ENCODE measurements at regions not wholly inside any gene's neighbourhood (a gene's known extent, or its start where the extent isn't known, plus 50 kb on each side); places are given as distances from the start of the nearest gene placed in this dataset.

- H3K4me3 ChIP-seq (ENCODE audit: low read length) = no peak overlapping the region
- peaks cover 7% of the 10 kb centered on the region for H3K9me3 ChIP-seq (ENCODE audit: low read length)
- H3K27me3 ChIP-seq (ENCODE audit: insufficient read depth, low read length) = no peaks in the 10 kb centered on the region
- H3K4me1 ChIP-seq (ENCODE audit: insufficient read depth, low read length) = no peaks in the 10 kb centered on the region
- no peak overlapping the region for H2AFZ ChIP-seq (ENCODE audit: low read depth, low read length)
- H3K36me3 ChIP-seq (ENCODE audit: insufficient read depth, low read length) = no peaks in the 10 kb centered on the region
Measured at GRCh38 chr2:8515864-8516533, 165.9 kb upstream of the ID2 start.

- H3K27me3 ChIP-seq (ENCODE audit: insufficient read depth, low read length) = no peaks in the 10 kb centered on the region
- no peaks in the 10 kb centered on the region for H3K4me1 ChIP-seq (ENCODE audit: insufficient read depth, low read length)
- no peaks in the 10 kb centered on the region for H3K36me3 ChIP-seq (ENCODE audit: insufficient read depth, low read length)
Measured at GRCh38 chr2:8517850-8518498, 163.9 kb upstream of the ID2 start.

GRCh38 chr2:8518979-8519668, 162.7 kb upstream of the ID2 start:
- no peaks in the 10 kb centered on the region for H3K36me3 ChIP-seq (ENCODE audit: insufficient read depth, low read length)
- peaks cover 4% of the 10 kb centered on the region for H3K9me3 ChIP-seq (ENCODE audit: low read length)
- no peak overlapping the region for H3K4me3 ChIP-seq (ENCODE audit: low read length)
- no peaks in the 10 kb centered on the region for H3K4me1 ChIP-seq (ENCODE audit: insufficient read depth, low read length)
- no peak overlapping the region for H2AFZ ChIP-seq (ENCODE audit: low read depth, low read length)
- no peaks in the 10 kb centered on the region for H3K27me3 ChIP-seq (ENCODE audit: insufficient read depth, low read length)

More at GRCh38 chr2:8517850-8518498, 163.9 kb upstream of the ID2 start:
- no peak overlapping the region for H3K4me3 ChIP-seq (ENCODE audit: low read length)
- no peak overlapping the region for H2AFZ ChIP-seq (ENCODE audit: low read depth, low read length)
- H3K9me3 ChIP-seq (ENCODE audit: low read length) = peaks cover 7% of the 10 kb centered on the region

- Histone ChIP-seq H3K4me1 (ENCODE audit: insufficient read depth, low read length) (no peaks in the 10 kb centered on the region), H3K27me3 (ENCODE audit: insufficient read depth, low read length) (no peaks in the 10 kb centered on the region), H3K9me3 (ENCODE audit: low read length) (no peaks in the 10 kb centered on the region), H2AFZ (ENCODE audit: low read depth, low read length) (no peak overlapping the region), H3K4me3 (ENCODE audit: low read length) (no peak overlapping the region), H3K36me3 (ENCODE audit: insufficient read depth, low read length) (no peaks in the 10 kb centered on the region)
Measured at GRCh38 chr2:8520791-8521344, 161.0 kb upstream of the ID2 start.

GRCh38 chr2:8522687-8523086, 159.2 kb upstream of the ID2 start:
- Histone ChIP-seq H3K4me1 (ENCODE audit: insufficient read depth, low read length) (no peaks in the 10 kb centered on the region), H3K4me3 (ENCODE audit: low read length) (no peak overlapping the region), H2AFZ (ENCODE audit: low read depth, low read length) (no peak overlapping the region), H3K36me3 (ENCODE audit: insufficient read depth, low read length) (no peaks in the 10 kb centered on the region), H3K9me3 (ENCODE audit: low read length) (no peaks in the 10 kb centered on the region), H3K27me3 (ENCODE audit: insufficient read depth, low read length) (no peaks in the 10 kb centered on the region)

GRCh38 chr2:8524388-8524787, 157.5 kb upstream of the ID2 start:
- H3K4me1 ChIP-seq (ENCODE audit: insufficient read depth, low read length) = no peaks in the 10 kb centered on the region
- no peaks in the 10 kb centered on the region for H3K27me3 ChIP-seq (ENCODE audit: insufficient read depth, low read length)
- no peaks in the 10 kb centered on the region for H3K36me3 ChIP-seq (ENCODE audit: insufficient read depth, low read length)
- no peak overlapping the region for H2AFZ ChIP-seq (ENCODE audit: low read depth, low read length)
- H3K4me3 ChIP-seq (ENCODE audit: low read length) = no peak overlapping the region
- H3K9me3 ChIP-seq (ENCODE audit: low read length) = no peaks in the 10 kb centered on the region

GRCh38 chr2:8524823-8525222, 157.0 kb upstream of the ID2 start:
- H3K9me3 ChIP-seq (ENCODE audit: low read length) = no peaks in the 10 kb centered on the region
- H3K4me1 ChIP-seq (ENCODE audit: insufficient read depth, low read length) = no peaks in the 10 kb centered on the region
- H2AFZ ChIP-seq (ENCODE audit: low read depth, low read length) = no peak overlapping the region
- no peak overlapping the region for H3K4me3 ChIP-seq (ENCODE audit: low read length)
- H3K36me3 ChIP-seq (ENCODE audit: insufficient read depth, low read length) = no peaks in the 10 kb centered on the region
- no peaks in the 10 kb centered on the region for H3K27me3 ChIP-seq (ENCODE audit: insufficient read depth, low read length)

- Histone ChIP-seq H3K4me1 (ENCODE audit: insufficient read depth, low read length) (no peaks in the 10 kb centered on the region), H3K4me3 (ENCODE audit: low read length) (no peak overlapping the region), H3K27me3 (ENCODE audit: insufficient read depth, low read length) (no peaks in the 10 kb centered on the region)
Measured at GRCh38 chr2:8525236-8525581, 156.6 kb upstream of the ID2 start.

GRCh38 chr2:8525582-8526402, 156.1 kb upstream of the ID2 start:
- H3K4me3 ChIP-seq (ENCODE audit: low read length) = no peak overlapping the region
- H3K27me3 ChIP-seq (ENCODE audit: insufficient read depth, low read length) = no peaks in the 10 kb centered on the region
- H3K4me1 ChIP-seq (ENCODE audit: insufficient read depth, low read length) = no peaks in the 10 kb centered on the region
- H2AFZ ChIP-seq (ENCODE audit: low read depth, low read length) = no peak overlapping the region
- no peaks in the 10 kb centered on the region for H3K9me3 ChIP-seq (ENCODE audit: low read length)
- H3K36me3 ChIP-seq (ENCODE audit: insufficient read depth, low read length) = no peaks in the 10 kb centered on the region

More at GRCh38 chr2:8525236-8525581, 156.6 kb upstream of the ID2 start:
- Histone ChIP-seq H3K9me3 (ENCODE audit: low read length) (no peaks in the 10 kb centered on the region), H2AFZ (ENCODE audit: low read depth, low read length) (no peak overlapping the region), H3K36me3 (ENCODE audit: insufficient read depth, low read length) (no peaks in the 10 kb centered on the region)

- no peak overlapping the region for H3K4me3 ChIP-seq (ENCODE audit: low read length)
- no peaks in the 10 kb centered on the region for H3K27me3 ChIP-seq (ENCODE audit: insufficient read depth, low read length)
- H2AFZ ChIP-seq (ENCODE audit: low read depth, low read length) = no peak overlapping the region
- no peaks in the 10 kb centered on the region for H3K4me1 ChIP-seq (ENCODE audit: insufficient read depth, low read length)
- H3K36me3 ChIP-seq (ENCODE audit: insufficient read depth, low read length) = no peaks in the 10 kb centered on the region
- H3K9me3 ChIP-seq (ENCODE audit: low read length) = peaks cover 4% of the 10 kb centered on the region
Measured at GRCh38 chr2:8526403-8526696, 155.5 kb upstream of the ID2 start.

- Histone ChIP-seq H3K4me1 (ENCODE audit: insufficient read depth, low read length) (no peaks in the 10 kb centered on the region), H3K27me3 (ENCODE audit: insufficient read depth, low read length) (no peaks in the 10 kb centered on the region), H2AFZ (ENCODE audit: low read depth, low read length) (no peak overlapping the region), H3K9me3 (ENCODE audit: low read length) (peaks cover 5% of the 10 kb centered on the region), H3K4me3 (ENCODE audit: low read length) (no peak overlapping the region), H3K36me3 (ENCODE audit: insufficient read depth, low read length) (no peaks in the 10 kb centered on the region)
Measured at GRCh38 chr2:8527031-8527430, 154.8 kb upstream of the ID2 start.

GRCh38 chr2:8527676-8528075, 154.2 kb upstream of the ID2 start:
- Histone ChIP-seq H3K36me3 (ENCODE audit: insufficient read depth, low read length) (no peaks in the 10 kb centered on the region), H3K4me3 (ENCODE audit: low read length) (no peak overlapping the region), H3K9me3 (ENCODE audit: low read length) (peaks cover 7% of the 10 kb centered on the region), H3K27me3 (ENCODE audit: insufficient read depth, low read length) (no peaks in the 10 kb centered on the region), H3K4me1 (ENCODE audit: insufficient read depth, low read length) (no peaks in the 10 kb centered on the region), H2AFZ (ENCODE audit: low read depth, low read length) (no peak overlapping the region)

- H3K36me3 ChIP-seq (ENCODE audit: insufficient read depth, low read length) = no peaks in the 10 kb centered on the region
- no peaks in the 10 kb centered on the region for H3K27me3 ChIP-seq (ENCODE audit: insufficient read depth, low read length)
- H3K9me3 ChIP-seq (ENCODE audit: low read length) = peaks cover 7% of the 10 kb centered on the region
- H2AFZ ChIP-seq (ENCODE audit: low read depth, low read length) = no peak overlapping the region
- no peaks in the 10 kb centered on the region for H3K4me1 ChIP-seq (ENCODE audit: insufficient read depth, low read length)
- H3K4me3 ChIP-seq (ENCODE audit: low read length) = no peak overlapping the region
Measured at GRCh38 chr2:8528863-8529262, 153.0 kb upstream of the ID2 start.

All from neuron (in vitro differentiated cells).